Fibroblast of lung (primary cell): ENCODE measurements at regions not wholly inside any gene's neighbourhood (a gene's known extent, or its start where the extent isn't known, plus 50 kb on each side); places are given as distances from the start of the nearest gene placed in this dataset.

Source experiments
- DNase-seq, 2 donors: peaks; one replicate each; pipeline versions ENCODE4 v3.0.0 to v3.0.0-alpha.2; 2010; ENCODE audit warnings: low read depth in 2 of 2
- H2AFZ ChIP-seq: 2 replicates; pipeline ENCODE4 v1.5.1; 2012; ENCODE audit warnings: low read length, control low read depth, inconsistent platforms
- H3K27ac ChIP-seq: 2 replicates; pipeline ENCODE4 v1.5.1; 2011; ENCODE audit warnings: low read length, control low read depth; ENCODE audit not compliant: insufficient read depth
- H3K27me3 ChIP-seq: 2 replicates; pipeline ENCODE4 v1.5.1; 2011; ENCODE audit warnings: mild to moderate bottlenecking, low read length; ENCODE audit not compliant: control insufficient read depth, insufficient read depth
- H3K36me3 ChIP-seq: 2 replicates; pipeline ENCODE4 v1.5.1; 2011; ENCODE audit warnings: low read length; ENCODE audit not compliant: control insufficient read depth, insufficient read depth
- H3K4me1 ChIP-seq: 2 replicates; pipeline ENCODE4 v1.5.1; 2011; ENCODE audit warnings: low read length; ENCODE audit not compliant: control insufficient read depth, insufficient read depth; ENCODE audit errors: extremely low read depth
- H3K4me2 ChIP-seq: 2 replicates; pipeline ENCODE4 v1.5.1; 2011; ENCODE audit warnings: low read length, control low read depth; ENCODE audit not compliant: insufficient read depth; ENCODE audit errors: extremely low read depth
- H3K4me3 ChIP-seq, 4 experiments: fragments of 200-600 bp in 1 of 4; sonication (generic) in 1 of 4; replicated peaks in 1 of 4; 2 replicates each; pipeline ENCODE4 v1.5.1; 2011 to 2016; ENCODE audit warnings: low read length in 4 of 4, low read depth in 3 of 4, mild to moderate bottlenecking in 3 of 4, control low read depth in 2 of 4, inconsistent platforms in 1 of 4, mixed read lengths in 1 of 4; ENCODE audit not compliant: insufficient read depth in 1 of 4; ENCODE audit errors: control extremely low read depth in 1 of 4
- H3K79me2 ChIP-seq: 2 replicates; pipeline ENCODE4 v1.5.1; 2012; ENCODE audit warnings: mild to moderate bottlenecking, low read length, inconsistent platforms; ENCODE audit not compliant: control insufficient read depth, insufficient read depth
- H3K9ac ChIP-seq: 2 replicates; pipeline ENCODE4 v1.5.1; 2011; ENCODE audit warnings: mild to moderate bottlenecking, low read length, control low read depth; ENCODE audit not compliant: insufficient read depth
- H3K9me3 ChIP-seq: 2 replicates; pipeline ENCODE4 v1.5.1; 2012; ENCODE audit warnings: low read depth, low read length; ENCODE audit not compliant: control insufficient read depth, insufficient read depth
- H4K20me1 ChIP-seq: 2 replicates; pipeline ENCODE4 v1.5.1; 2011; ENCODE audit warnings: low read length; ENCODE audit not compliant: control insufficient read depth, insufficient read depth; ENCODE audit errors: extremely low read depth
- CTCF ChIP-seq, 2 donors: IDR thresholded peaks in 1 of 2; conservative IDR thresholded peaks in 1 of 2; 1 replicate in 1 of 2; 2 replicates in 1 of 2; pipeline ENCODE4 v1.5.1; 2011 to 2012; ENCODE audit warnings: low read length in 2 of 2, control low read depth in 1 of 2, inconsistent platforms in 1 of 2, low read depth in 1 of 2, mild to moderate bottlenecking in 1 of 2
- EZH2 ChIP-seq: IDR thresholded peaks from 2 replicates; pipeline ENCODE4 v1.5.1; 2012; ENCODE audit warnings: low read length, control low read depth, mild to moderate bottlenecking; ENCODE audit errors: missing control alignments

- TF ChIP-seq CTCF (conservative IDR thresholded peaks at IDR 0.05 in 1 of 2, IDR thresholded peaks at IDR 0.05 in 1 of 2; ENCODE audit: low read depth in 1 of 2, low read length in 2 of 2) (no peak), EZH2 (no peak)
- Histone ChIP-seq H2AFZ (no peak overlapping the region), H4K20me1 (no peaks in the 10 kb centered on the region), H3K27me3 (no peaks in the 10 kb centered on the region), H3K4me1 (no peaks in the 10 kb centered on the region), H3K79me2 (no peaks in the 10 kb centered on the region), H3K36me3 (no peaks in the 10 kb centered on the region), H3K9me3 (no peaks in the 10 kb centered on the region), H3K27ac (no peak overlapping the region), H3K4me2 (no peak overlapping the region), H3K9ac (no peak overlapping the region), H3K4me3 (no peak overlapping the region)
- DNase-seq, result no peak
Measured at GRCh38 chr10:58140691-58141347, 126.9 kb downstream of the IPMK start.

- H2AFZ ChIP-seq, result no peak overlapping the region
- no peak overlapping the region for H3K9ac ChIP-seq
- H3K36me3 ChIP-seq, result no peaks in the 10 kb centered on the region
- H3K27ac ChIP-seq, result no peak overlapping the region
- no peak for TF ChIP-seq EZH2
- TF ChIP-seq CTCF (conservative IDR thresholded peaks at IDR 0.05 in 1 of 2, IDR thresholded peaks at IDR 0.05 in 1 of 2; ENCODE audit: low read depth in 1 of 2, low read length in 2 of 2), result no peak
- no peaks in the 10 kb centered on the region for H3K4me1 ChIP-seq
- H4K20me1 ChIP-seq, result no peaks in the 10 kb centered on the region
- DNase-seq, result no peak
- H3K27me3 ChIP-seq, result no peaks in the 10 kb centered on the region
- no peaks in the 10 kb centered on the region for H3K79me2 ChIP-seq
- no peaks in the 10 kb centered on the region for H3K9me3 ChIP-seq
- H3K4me2 ChIP-seq, result no peak overlapping the region
- H3K4me3 ChIP-seq, result no peak overlapping the region
Measured at GRCh38 chr10:58140054-58140453, 127.6 kb downstream of the IPMK start.

- Histone ChIP-seq H3K9me3 (no peaks in the 10 kb centered on the region), H3K4me3 (no peak overlapping the region), H3K4me1 (no peaks in the 10 kb centered on the region), H3K79me2 (no peaks in the 10 kb centered on the region), H3K27me3 (no peaks in the 10 kb centered on the region), H2AFZ (no peak overlapping the region), H3K4me2 (no peak overlapping the region), H3K9ac (no peak overlapping the region), H3K27ac (no peak overlapping the region), H3K36me3 (no peaks in the 10 kb centered on the region), H4K20me1 (no peaks in the 10 kb centered on the region)
- TF ChIP-seq CTCF (conservative IDR thresholded peaks at IDR 0.05 in 1 of 2, IDR thresholded peaks at IDR 0.05 in 1 of 2; ENCODE audit: low read depth in 1 of 2, low read length in 2 of 2) (no peak), EZH2 (no peak)
- DNase-seq, result no peak
Measured at GRCh38 chr10:58137813-58138212, 129.9 kb downstream of the IPMK start.
